Stomach (tissue), 8 donors: ENCODE measurements at regions not wholly inside any gene's neighbourhood (a gene's known extent, or its start where the extent isn't known, plus 50 kb on each side); places are given as distances from the start of the nearest gene placed in this dataset.
"Not testable (repeated sequence)": the region's sequence is repeated elsewhere in the genome, so short reads cannot be mapped to it uniquely, and the experiment has no call there.

ENCODE experiments used
- DNase-seq, 2 donors: peaks; one replicate each; pipeline versions ENCODE4 v3.0.0 to v3.0.0-alpha.2; 2013 to 2019
- H3K27ac ChIP-seq, 5 donors: fragments of 200-600 bp in 4 of 5; sonication (generic) in 4 of 5; one replicate each; pipeline ENCODE4 v1.5.1; 2013 to 2019; ENCODE audit warnings: mild to moderate bottlenecking in 1 of 5, moderate library complexity in 1 of 5
- H3K27me3 ChIP-seq, 3 donors: fragments of 200-600 bp; sonication (generic); one replicate each; pipeline ENCODE4 v1.5.1; 2017 to 2019; ENCODE audit warnings: mixed run types in 1 of 3
- H3K36me3 ChIP-seq, 4 donors: fragments of 200-600 bp; sonication (generic); 1 replicate in 3 of 4; 2 replicates in 1 of 4; pipeline ENCODE4 v1.5.1; 2016 to 2019
- H3K4me1 ChIP-seq, 4 donors: fragments of 200-600 bp; sonication (generic); one replicate each; pipeline ENCODE4 v1.5.1; 2016 to 2019
- H3K4me3 ChIP-seq, 4 donors: fragments of 200-600 bp; sonication (generic) in 3 of 4; one replicate each; pipeline ENCODE4 v1.5.1; 2016 to 2019; ENCODE audit warnings: mild to moderate bottlenecking in 1 of 4
- H3K9me3 ChIP-seq, 4 donors: fragments of 200-600 bp; sonication (generic); one replicate each; pipeline ENCODE4 v1.5.1; 2016 to 2019
- EP300 ChIP-seq: sonication (generic); formaldehyde crosslinking; IDR thresholded peaks from one replicate; pipeline ENCODE4 v1.6.1; 2017; ENCODE audit warnings: antibody characterized with exemption
- POLR2A ChIP-seq, 4 donors: fragments of 450-650 bp; IDR thresholded peaks; one replicate each; pipeline ENCODE4 v1.6.1; 2016; ENCODE audit warnings: antibody characterized with exemption in 4 of 4, control low read depth in 2 of 4, mild to moderate bottlenecking in 1 of 4, moderate library complexity in 1 of 4
- POLR2AphosphoS5 ChIP-seq, 3 donors: sonication (generic); formaldehyde crosslinking; IDR thresholded peaks; one replicate each; pipeline ENCODE4 v1.6.1; 2016; ENCODE audit warnings: antibody characterized with exemption in 3 of 3
- WGBS, 5 donors: extraction: QIAGEN DNeasy Blood & Tissue Kit in 3 of 5; methylation state at CpG; one replicate each; pipeline versions ENCODE4 v1.1.5 to v1.1.7; 2013 to 2018; 5-methylcytosine and 5-hydroxymethylcytosine counted together
- intact Hi-C: fragments of 100-400 bp; cut with DNase I; formaldehyde crosslinking; loops from one replicate; pipeline ENCODE4 v1.15.1; 2023; ENCODE audit warnings: low total_unique reads
- TF ChIP-seq, protein P1 (sequence below), 7 experiments: fragments of 450-650 bp in 4 of 7; fragments of 200-600 bp in 3 of 7; sonication (generic) in 3 of 7; IDR thresholded peaks; one replicate each; pipeline ENCODE4 v1.5.1; 2016 to 2019; ENCODE audit warnings: antibody characterized with exemption in 7 of 7, control low read depth in 2 of 7, mild to moderate bottlenecking in 1 of 7
- donor health status: healthy with polysubstance abuse.
- donor health status: Bipolar disorder and iron deficiency.
- donor health status: healthy.

GRCh38 chr5:97501286-97501964 lies 318.4 kb upstream of the RIOK2 start:
- 56 to 67% (median 65%) methylated on average over 3 of the region's 3 CpGs for whole genome bisulfite sequencing, 5 donors
- intact Hi-C loops, result no loop called here

GRCh38 chr5:97501965-97502305 lies 318.9 kb upstream of the RIOK2 start:
- WGBS, 5 donors, result 54 to 81% (median 72%) methylated on average over 3 of the region's 3 CpGs
- Histone ChIP-seq H3K4me1 (no peaks in the 10 kb centered on the region), H3K27ac (no peak overlapping the region), H3K36me3 (no peaks in the 10 kb centered on the region), H3K27me3 (no peaks in the 10 kb centered on the region), H3K9me3 (no peaks in the 10 kb centered on the region), H3K4me3 (no peak overlapping the region)
- TF ChIP-seq POLR2AphosphoS5 (IDR thresholded peaks at IDR 0.05), result no peak
- no peak for TF ChIP-seq POLR2A (IDR thresholded peaks at IDR 0.05)
- TF ChIP-seq, protein P1, sequence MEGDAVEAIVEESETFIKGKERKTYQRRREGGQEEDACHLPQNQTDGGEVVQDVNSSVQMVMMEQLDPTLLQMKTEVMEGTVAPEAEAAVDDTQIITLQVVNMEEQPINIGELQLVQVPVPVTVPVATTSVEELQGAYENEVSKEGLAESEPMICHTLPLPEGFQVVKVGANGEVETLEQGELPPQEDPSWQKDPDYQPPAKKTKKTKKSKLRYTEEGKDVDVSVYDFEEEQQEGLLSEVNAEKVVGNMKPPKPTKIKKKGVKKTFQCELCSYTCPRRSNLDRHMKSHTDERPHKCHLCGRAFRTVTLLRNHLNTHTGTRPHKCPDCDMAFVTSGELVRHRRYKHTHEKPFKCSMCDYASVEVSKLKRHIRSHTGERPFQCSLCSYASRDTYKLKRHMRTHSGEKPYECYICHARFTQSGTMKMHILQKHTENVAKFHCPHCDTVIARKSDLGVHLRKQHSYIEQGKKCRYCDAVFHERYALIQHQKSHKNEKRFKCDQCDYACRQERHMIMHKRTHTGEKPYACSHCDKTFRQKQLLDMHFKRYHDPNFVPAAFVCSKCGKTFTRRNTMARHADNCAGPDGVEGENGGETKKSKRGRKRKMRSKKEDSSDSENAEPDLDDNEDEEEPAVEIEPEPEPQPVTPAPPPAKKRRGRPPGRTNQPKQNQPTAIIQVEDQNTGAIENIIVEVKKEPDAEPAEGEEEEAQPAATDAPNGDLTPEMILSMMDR (IDR thresholded peaks at IDR 0.05), result no peak
- no peak for TF ChIP-seq EP300
- DNase-seq, result no peak
- intact Hi-C loops, result no loop called here

More at GRCh38 chr5:97501286-97501964, 318.4 kb upstream of the RIOK2 start:
- H3K9me3 ChIP-seq, result no peaks in the 10 kb centered on the region
- H3K27ac ChIP-seq, result no peak overlapping the region
- no peaks in the 10 kb centered on the region for H3K27me3 ChIP-seq
- no peak for DNase-seq
- no peak overlapping the region for H3K4me3 ChIP-seq
- TF ChIP-seq EP300 (no peak), POLR2A (IDR thresholded peaks at IDR 0.05) (no peak), POLR2AphosphoS5 (IDR thresholded peaks at IDR 0.05) (no peak)
- TF ChIP-seq, protein P1 (IDR thresholded peaks at IDR 0.05), result no peak
- no peaks in the 10 kb centered on the region for H3K36me3 ChIP-seq
- no peaks in the 10 kb centered on the region for H3K4me1 ChIP-seq

GRCh38 chr5:97508864-97509263 lies 325.8 kb upstream of the RIOK2 start:
- no peaks in the 10 kb centered on the region for H3K9me3 ChIP-seq
- no peaks in the 10 kb centered on the region for H3K4me1 ChIP-seq
- TF ChIP-seq POLR2A (IDR thresholded peaks at IDR 0.05), result no peak
- no peak for TF ChIP-seq EP300
- TF ChIP-seq POLR2AphosphoS5 (IDR thresholded peaks at IDR 0.05), result no peak
- TF ChIP-seq, protein P1 (IDR thresholded peaks at IDR 0.05), result no peak
- WGBS, 5 donors, result 68 to 84% (median 71%) methylated on average over 1 of the region's 1 CpG
- no peak overlapping the region for H3K4me3 ChIP-seq
- DNase-seq, result no peak
- H3K36me3 ChIP-seq, result no peaks in the 10 kb centered on the region
- H3K27ac ChIP-seq, result no peak overlapping the region
- no peaks in the 10 kb centered on the region for H3K27me3 ChIP-seq
- intact Hi-C loops, result no loop called here

GRCh38 chr5:97519565-97519964 lies 336.5 kb upstream of the RIOK2 start:
- intact Hi-C loops, H3K4me3 ChIP-seq, H3K9me3 ChIP-seq, H3K27ac ChIP-seq, H3K36me3 ChIP-seq, DNase-seq, H3K4me1 ChIP-seq, H3K27me3 ChIP-seq: not testable (repeated sequence)
- WGBS, 5 donors, result 83 to 96% (median 88%) methylated on average over 22 of the region's 22 CpGs

GRCh38 chr5:97523336-97523735 lies 340.3 kb upstream of the RIOK2 start:
- WGBS, 5 donors, result 89 to 96% methylated on average over 2 of the region's 2 CpGs; no CpG with 5 or more reads in 3 of the 5 donors
- intact Hi-C loops, DNase-seq, H3K4me1 ChIP-seq, H3K36me3 ChIP-seq, H3K27ac ChIP-seq, H3K27me3 ChIP-seq, H3K4me3 ChIP-seq, H3K9me3 ChIP-seq: not testable (repeated sequence)
